Left renal cortex interstitium (tissue), 4 donors: ENCODE measurements at regions not wholly inside any gene's neighbourhood (a gene's known extent, or its start where the extent isn't known, plus 50 kb on each side); places are given as distances from the start of the nearest gene placed in this dataset.
"Not testable (repeated sequence)": the region's sequence is repeated elsewhere in the genome, so short reads cannot be mapped to it uniquely, and the experiment has no call there.

ENCODE experiments used
- DNase-seq, 4 donors: peaks; one replicate each; pipeline ENCODE4 v3.0.0-alpha.2; 2013; ENCODE audit warnings: low read depth in 4 of 4, low spot score in 2 of 4, missing footprints in 1 of 4

DNA sequence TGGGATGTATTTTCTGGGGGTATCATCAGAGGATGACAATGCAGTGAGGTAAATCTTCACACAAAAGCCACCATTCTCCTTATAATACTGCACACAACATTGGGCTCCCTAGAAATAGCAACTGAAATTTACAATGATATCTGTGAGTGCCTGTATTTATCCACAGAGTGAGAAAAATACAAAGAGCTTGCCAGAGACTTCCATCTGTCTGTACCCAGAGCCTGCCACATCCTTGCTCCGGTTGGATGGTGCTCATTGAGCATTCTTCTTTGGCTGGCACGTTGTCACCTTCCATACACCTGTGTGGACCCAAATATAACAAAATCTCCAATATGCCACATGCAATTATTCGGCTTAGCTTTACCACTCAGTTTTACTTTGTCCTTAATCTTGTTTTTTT lies 189.5 kb upstream of the UFM1 start:
- DNase-seq, result no peak

GRCh38 chr13:38159710-38160109 lies 189.9 kb upstream of the UFM1 start:
- no peak for DNase-seq

DNA sequence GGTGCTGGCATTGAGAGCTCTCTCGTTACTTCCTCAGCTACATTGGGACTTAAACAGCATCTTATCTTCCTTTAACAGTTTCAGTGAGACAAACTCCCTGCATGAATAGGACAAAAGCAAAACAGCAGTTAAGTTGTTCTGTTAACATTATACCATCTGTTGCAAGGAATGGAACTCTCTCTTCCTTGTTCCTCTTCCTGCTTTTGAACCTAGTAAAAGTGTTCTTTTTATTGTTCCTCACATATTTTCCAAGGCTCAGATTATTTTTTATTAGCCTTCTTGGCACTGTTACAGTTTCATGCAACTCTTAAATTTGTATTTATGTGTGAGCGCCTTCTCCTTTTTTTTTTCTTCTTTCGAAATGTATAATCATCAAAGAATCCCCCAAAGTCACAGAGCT lies 202.6 kb upstream of the UFM1 start:
- DNase-seq, result no peak

DNA sequence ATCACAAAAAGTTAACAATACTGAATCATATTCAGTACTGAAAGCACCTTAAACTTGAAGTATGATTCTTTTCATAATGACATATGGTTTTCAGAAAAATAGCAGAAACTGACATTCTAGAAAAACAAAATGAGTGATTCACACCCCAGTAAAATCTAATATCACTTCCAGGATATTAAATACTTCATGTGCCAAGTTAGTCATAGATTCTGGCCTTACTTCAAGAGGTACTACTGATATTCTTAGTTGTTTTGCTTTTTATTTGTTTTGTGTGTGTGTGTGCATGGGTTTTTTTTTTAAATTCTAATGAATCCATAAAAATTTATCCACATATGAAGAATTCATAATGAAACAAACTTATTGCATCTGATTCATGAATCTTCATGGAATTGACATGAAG lies 207.9 kb upstream of the UFM1 start:
- no peak for DNase-seq

DNA sequence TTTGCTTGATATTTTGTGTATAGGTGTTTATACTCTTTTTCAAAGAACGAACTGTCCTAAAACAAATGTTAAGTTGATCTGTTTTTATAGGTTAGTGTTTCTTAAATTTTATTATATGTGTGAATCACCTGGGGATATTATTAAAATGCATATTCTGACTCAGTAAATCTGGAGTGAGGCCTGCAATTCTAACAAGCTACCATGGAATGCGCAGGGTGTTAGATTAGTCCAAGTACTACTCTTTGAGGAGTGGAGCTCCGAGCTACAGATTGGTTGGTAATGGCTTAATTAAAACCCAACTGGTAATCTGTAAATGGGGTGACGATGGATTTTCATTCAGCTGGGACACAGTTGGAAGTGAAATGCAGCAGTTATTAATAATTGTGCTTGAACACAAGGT lies 214.1 kb upstream of the UFM1 start:
- DNase-seq, result no peak

GRCh38 chr13:38121267-38121666 lies 228.4 kb upstream of the UFM1 start:
- no peak for DNase-seq

- no peak for DNase-seq
These were observed 234.3 kb upstream of the TRPC4 start for GRCh38 chr13:38103851-38104250.

DNA sequence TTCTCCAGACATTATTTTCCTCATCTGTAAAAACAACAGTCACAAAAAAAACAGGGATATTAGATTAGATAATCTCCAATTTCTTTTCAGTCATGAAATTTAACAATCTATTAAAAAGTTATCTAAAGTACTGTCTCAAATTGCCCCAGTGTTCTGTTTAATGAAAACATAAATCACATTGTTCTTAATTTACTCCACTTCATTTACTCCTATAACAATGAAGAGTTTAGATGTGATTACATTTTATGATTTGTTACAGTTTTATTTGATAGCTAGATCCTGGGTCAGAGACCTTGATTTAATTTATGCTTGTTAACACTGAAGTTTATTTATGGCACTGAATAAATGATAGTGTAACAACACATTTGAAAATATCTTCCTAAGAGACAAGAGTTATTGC lies 230.2 kb upstream of the TRPC4 start:
- no peak for DNase-seq

DNA sequence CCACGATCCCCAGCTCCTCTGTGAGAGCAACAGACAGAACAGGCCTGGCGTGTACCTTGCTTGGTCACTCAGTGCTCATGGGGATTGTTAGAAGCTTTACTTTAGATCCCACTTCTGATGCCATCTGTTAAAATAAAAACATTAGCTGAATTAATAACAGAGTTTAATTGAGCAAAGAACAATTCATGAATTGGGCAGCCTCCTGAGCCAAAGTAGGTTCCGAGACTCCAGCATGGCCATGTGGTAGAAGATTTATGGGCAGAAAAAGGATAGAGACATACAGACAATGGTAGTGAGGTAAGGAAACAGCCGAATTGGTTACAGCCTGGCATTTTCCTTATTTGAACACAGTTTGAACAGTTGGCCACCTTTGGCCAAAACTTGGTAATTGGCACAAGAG lies 223.9 kb upstream of the TRPC4 start:
- no peak for DNase-seq

DNA sequence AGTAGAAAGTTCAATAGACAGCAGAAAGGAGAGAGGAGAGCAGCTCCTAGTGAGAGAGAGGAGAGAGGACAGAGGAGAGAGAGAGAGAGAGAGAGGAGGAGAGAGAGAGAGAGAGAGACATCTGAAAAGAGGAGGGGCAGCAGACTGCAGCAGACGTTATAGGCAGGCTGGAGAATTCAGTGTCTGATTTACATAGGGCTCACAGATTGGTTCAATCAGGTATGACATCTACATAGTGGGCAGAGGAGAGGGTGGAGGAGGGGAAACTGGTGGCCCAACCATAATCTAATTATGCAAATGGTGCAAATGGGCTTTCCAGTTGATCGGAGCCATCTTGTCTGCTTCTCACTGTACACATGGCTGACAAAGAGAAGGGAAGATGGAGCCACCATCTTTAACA lies 221.3 kb upstream of the TRPC4 start:
- DNase-seq, result no peak

GRCh38 chr13:38086721-38087120 lies 217.1 kb upstream of the TRPC4 start:
- no peak for DNase-seq

DNA sequence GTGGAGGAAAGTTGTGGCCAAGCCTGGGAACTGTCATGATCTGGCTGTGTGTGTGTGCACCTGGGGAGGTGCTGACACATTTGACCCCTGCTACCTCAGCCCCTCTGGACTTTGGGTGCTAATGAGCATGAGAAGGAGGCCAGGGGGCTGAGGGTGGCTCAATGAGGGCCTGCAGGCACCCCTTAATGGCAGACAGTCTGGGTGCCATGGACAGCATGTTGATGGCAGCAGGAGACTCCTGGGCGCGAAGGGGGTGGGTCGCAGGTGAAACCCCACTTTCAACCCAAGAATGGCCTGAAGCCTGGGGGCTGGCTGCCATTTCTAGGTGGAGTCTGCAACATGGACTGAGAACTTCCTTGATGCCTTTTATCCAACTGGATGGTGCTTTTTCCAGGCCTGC lies 216.4 kb upstream of the TRPC4 start:
- no peak for DNase-seq

DNA sequence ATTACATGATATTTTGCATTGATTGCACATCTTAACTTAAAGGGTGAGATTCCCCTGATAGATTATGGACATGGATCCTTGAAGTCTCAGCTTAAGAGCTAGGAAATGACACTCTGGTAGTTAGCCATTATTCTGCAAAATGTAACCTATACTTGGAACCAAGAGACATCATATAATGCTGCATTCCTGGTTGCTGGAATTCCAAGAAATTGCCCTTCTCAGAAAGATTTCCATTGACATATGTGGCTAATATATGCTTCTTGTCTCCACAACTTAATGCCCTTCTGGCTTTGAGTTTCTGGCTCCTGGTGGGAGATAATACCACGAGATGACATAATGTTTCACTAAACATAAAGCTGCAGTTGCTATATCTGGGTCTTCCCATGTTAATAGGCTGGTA lies 204.4 kb upstream of the TRPC4 start:
- no peak for DNase-seq

GRCh38 chr13:38072696-38073095 lies 203.1 kb upstream of the TRPC4 start:
- DNase-seq, result no peak

GRCh38 chr13:38071340-38071739 lies 201.8 kb upstream of the TRPC4 start:
- not testable (repeated sequence) for DNase-seq

DNA sequence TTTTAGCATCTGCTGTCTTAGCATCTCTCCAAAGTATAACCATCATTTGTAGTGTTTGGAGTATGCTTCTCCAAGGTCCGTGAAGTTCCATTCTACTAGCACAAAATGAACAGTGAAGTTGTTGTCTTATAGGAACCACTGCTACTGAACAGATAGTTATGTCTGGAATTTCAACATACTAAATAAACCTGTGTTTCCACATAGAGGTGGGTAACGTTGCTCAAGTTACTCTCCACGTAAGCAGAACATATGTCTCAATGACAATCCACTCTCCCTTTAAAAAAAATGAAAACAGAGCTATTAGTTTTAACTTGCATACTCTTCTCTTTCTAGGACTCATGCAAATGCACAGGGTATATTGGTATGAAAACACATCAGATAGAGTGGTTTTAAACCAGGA lies 184.3 kb upstream of the TRPC4 start:
- no peak for DNase-seq

GRCh38 chr13:38046049-38046376 lies 176.4 kb upstream of the TRPC4 start:
- no peak for DNase-seq

- DNase-seq, result no peak
These were observed 175.9 kb upstream of the TRPC4 start for GRCh38 chr13:38045278-38046048.

DNA sequence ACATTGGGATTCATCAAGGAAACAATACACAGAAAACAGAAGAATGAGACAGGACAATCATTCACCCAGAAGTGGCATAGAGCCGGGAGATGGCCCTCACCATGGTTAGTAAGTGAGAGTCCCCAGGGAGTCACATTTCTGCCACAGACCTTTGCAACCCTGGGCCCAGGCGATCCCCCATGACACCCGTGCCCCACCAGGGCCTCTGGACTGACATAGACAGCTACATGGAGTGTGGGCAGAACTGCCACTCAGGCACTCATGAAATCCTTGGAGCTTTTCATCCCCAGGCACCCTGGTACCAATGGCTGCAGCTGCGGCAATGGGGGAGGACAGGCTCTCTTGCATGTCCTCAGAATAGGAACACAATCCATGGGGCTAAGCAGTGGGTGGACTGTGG lies 174.5 kb upstream of the TRPC4 start:
- DNase-seq, result no peak

- no peak for DNase-seq
These were observed 173.2 kb upstream of the TRPC4 start for GRCh38 chr13:38042771-38043170.

DNA sequence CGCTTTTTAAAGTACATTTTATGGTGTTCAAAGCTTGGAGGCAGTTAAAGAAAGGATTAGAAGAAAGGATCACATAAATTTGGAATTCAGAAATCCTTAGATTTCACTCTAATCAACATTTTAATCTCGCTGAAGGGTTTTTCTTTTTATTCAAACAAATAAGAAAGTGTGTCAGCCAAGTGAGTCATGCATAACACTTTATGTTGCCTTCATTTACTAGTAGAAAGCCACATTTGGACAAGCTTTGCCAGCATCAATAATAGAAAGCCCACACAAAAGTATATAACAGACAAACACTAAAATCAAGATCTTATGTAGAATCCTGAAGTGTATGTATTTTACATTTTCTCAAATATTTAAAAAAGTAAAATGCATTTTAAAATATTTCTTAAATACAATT lies 154.9 kb upstream of the TRPC4 start:
- DNase-seq, result no peak

GRCh38 chr13:38017320-38017719 lies 147.7 kb upstream of the TRPC4 start:
- no peak for DNase-seq

DNA sequence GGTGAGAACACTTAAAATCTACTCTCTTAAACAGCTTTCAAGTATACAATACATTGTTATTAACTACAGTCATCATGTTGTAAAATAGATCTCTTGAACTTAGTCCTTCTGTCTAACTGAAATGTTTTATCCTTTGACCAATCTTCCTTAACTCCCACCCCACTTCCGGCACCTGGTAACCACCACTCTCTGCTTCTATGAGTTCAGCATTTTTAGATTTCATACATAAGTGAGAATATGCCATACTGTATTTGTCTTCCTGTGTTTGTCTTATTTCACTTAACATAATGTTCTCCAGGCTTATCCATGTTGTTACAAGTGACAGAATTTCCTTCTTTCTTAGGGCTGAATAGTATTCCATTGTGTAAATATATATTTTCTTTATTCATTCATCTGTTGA lies 144.1 kb upstream of the TRPC4 start:
- DNase-seq, result no peak
